HCT116 (cell line): ENCODE measurements at regions not wholly inside any gene's neighbourhood (a gene's known extent, or its start where the extent isn't known, plus 50 kb on each side); places are given as distances from the start of the nearest gene placed in this dataset.

Source experiments
- ATAC-seq: fragments of 200-7000 bp; cut with Tn5 transposase; 2 replicates; pipeline ENCODE4 v1.9.1; 2020; ENCODE audit warnings: mild to moderate bottlenecking, moderate library complexity
- BruUV-seq: library from RNA; stranded (reverse); fragments of 400-500 nt; replicated peaks from 2 replicates; lab custom pipeline; 2021; lab: Mats Ljungman, UMichigan
- CTCF ChIA-PET: fragments of 300-600 bp; sonication (Branson Sonifier 250); formaldehyde crosslinking; loops from one replicate; lab custom pipeline; 2021; ENCODE audit warnings: antibody characterized with exemption; lab: Charles Lee
- POLR2A ChIA-PET: fragments of 300-600, 350-600 bp; sonication (Branson Sonifier 250); formaldehyde crosslinking; loops from one replicate; lab custom pipeline; 2021; ENCODE audit warnings: antibody characterized with exemption; lab: Charles Lee
- RAD21 ChIA-PET, 2 experiments: fragments of 300-600 bp; sonication (Branson Sonifier 250); formaldehyde crosslinking; loops; one replicate each; lab custom pipeline; 2023; ENCODE audit warnings: low total read pairs in 2 of 2; ENCODE audit not compliant: uncharacterized antibody in 2 of 2, unreplicated experiment in 2 of 2, low non-redundant PET in 1 of 2; lab: Charles Lee
- DNase-seq: peaks from one replicate; pipeline ENCODE4 v3.0.0-alpha.2; 2010; ENCODE audit warnings: low read depth, low spot score
- H2AFZ ChIP-seq: fragments of 200-600 bp; shearing (Covaris generic), sonication (generic); 2 replicates; pipeline ENCODE4 v1.6.1; 2017; ENCODE audit warnings: low read depth, mixed run types, mixed read lengths, antibody characterized with exemption, low read length; ENCODE audit not compliant: poor library complexity, severe bottlenecking
- H3K27ac ChIP-seq: 2 replicates; pipeline ENCODE4 v1.5.1; 2012; ENCODE audit warnings: low read depth, low read length
- H3K27me3 ChIP-seq: fragments of 200-600 bp; sonication (generic); 2 replicates; pipeline ENCODE4 v1.6.1; 2016; ENCODE audit warnings: mixed run types, low read length, mixed read lengths; ENCODE audit not compliant: insufficient read depth
- H3K36me3 ChIP-seq, 2 experiments: fragments of 200-500 bp in 1 of 2; fragments of 200-600 bp in 1 of 2; sonication (Bioruptor generic) in 1 of 2; sonication (generic) in 1 of 2; 2 replicates each; pipeline versions ENCODE4 v1.5.1 to v1.6.1; 2014 to 2016; ENCODE audit warnings: low read length in 2 of 2, inconsistent platforms in 1 of 2, mixed read lengths in 1 of 2, mixed run types in 1 of 2; ENCODE audit not compliant: insufficient read depth in 2 of 2, control insufficient read depth in 1 of 2
- H3K4me1 ChIP-seq, 2 experiments: fragments of 200-600 bp in 1 of 2; sonication (generic) in 1 of 2; 2 replicates each; pipeline versions ENCODE4 v1.5.1 to v1.6.1; 2012 to 2017; ENCODE audit warnings: low read length in 2 of 2, inconsistent platforms in 1 of 2, mild to moderate bottlenecking in 1 of 2, mixed read lengths in 1 of 2, mixed run types in 1 of 2, moderate library complexity in 1 of 2; ENCODE audit not compliant: insufficient read depth in 2 of 2, control insufficient read depth in 1 of 2
- H3K4me2 ChIP-seq: fragments of 200-600 bp; sonication (generic); 2 replicates; pipeline ENCODE4 v1.6.1; 2017; ENCODE audit warnings: mixed run types, low read length, mixed read lengths
- H3K4me3 ChIP-seq, 2 experiments: fragments of 200-600 bp in 1 of 2; sonication (generic) in 1 of 2; replicated peaks in 1 of 2; 2 replicates each; pipeline ENCODE4 v1.5.1; 2011 to 2016; ENCODE audit warnings: low read length in 2 of 2, control low read depth in 1 of 2, low read depth in 1 of 2, mild to moderate bottlenecking in 1 of 2, mixed read lengths in 1 of 2, mixed run types in 1 of 2
- H3K79me2 ChIP-seq: fragments of 200-600 bp; sonication (generic); 2 replicates; pipeline ENCODE4 v1.6.1; 2017; ENCODE audit warnings: mild to moderate bottlenecking, mixed run types, low read length, moderate library complexity, mixed read lengths; ENCODE audit not compliant: insufficient read depth
- H3K9ac ChIP-seq: fragments of 200-600 bp; sonication (generic); 2 replicates; pipeline ENCODE4 v1.6.1; 2016; ENCODE audit warnings: low read length, mixed read lengths
- H3K9me2 ChIP-seq: fragments of 200-600 bp; sonication (generic), shearing (Covaris generic); 2 replicates; pipeline ENCODE4 v1.6.1; 2017; ENCODE audit warnings: mixed run types, mild to moderate bottlenecking, moderate library complexity; ENCODE audit not compliant: insufficient read depth
- H3K9me3 ChIP-seq, 2 experiments: fragments of 200-500 bp in 1 of 2; fragments of 200-600 bp in 1 of 2; sonication (Bioruptor generic) in 1 of 2; sonication (generic) in 1 of 2; 2 replicates each; pipeline ENCODE4 v1.6.1; 2014 to 2017; ENCODE audit warnings: low read length in 2 of 2, mixed read lengths in 2 of 2, inconsistent platforms in 1 of 2, low read depth in 1 of 2, mild to moderate bottlenecking in 1 of 2, mixed run types in 1 of 2, moderate library complexity in 1 of 2; ENCODE audit not compliant: control insufficient read depth in 1 of 2, insufficient read depth in 1 of 2
- H4K20me1 ChIP-seq: fragments of 200-600 bp; sonication (generic), shearing (Covaris generic); 2 replicates; pipeline ENCODE4 v1.6.1; 2017; ENCODE audit warnings: mixed run types, mild to moderate bottlenecking, moderate library complexity; ENCODE audit not compliant: insufficient read depth
- CBX3 ChIP-seq: IDR thresholded peaks from 2 replicates; pipeline ENCODE4 v1.6.1; 2012; ENCODE audit warnings: low read depth
- EGR1 ChIP-seq: IDR thresholded peaks from 2 replicates; pipeline ENCODE4 v1.6.1; 2012; ENCODE audit warnings: low read depth
- EZH2phosphoT487 ChIP-seq: fragments of 200-600 bp; IDR thresholded peaks from 2 replicates; pipeline ENCODE4 v1.6.1; 2018; ENCODE audit warnings: antibody characterized with exemption, borderline replicate concordance
- FOSL1 ChIP-seq: IDR thresholded peaks from 2 replicates; pipeline ENCODE4 v1.6.1; 2012; ENCODE audit warnings: low read depth
- MAX ChIP-seq: IDR thresholded peaks from 2 replicates; pipeline ENCODE4 v1.6.1; 2012
- POLR2A ChIP-seq: IDR thresholded peaks from 2 replicates; pipeline ENCODE4 v1.7.0; 2011; ENCODE audit warnings: borderline replicate concordance; ENCODE audit not compliant: insufficient read depth, insufficient read length; ENCODE audit errors: extremely low read depth
- POLR2AphosphoS5 ChIP-seq: IDR thresholded peaks from 2 replicates; pipeline ENCODE4 v1.6.1; 2011; ENCODE audit warnings: mild to moderate bottlenecking, low read depth, low read length, moderate library complexity
- RAD21 ChIP-seq: IDR thresholded peaks from 2 replicates; pipeline ENCODE4 v1.6.1; 2012; ENCODE audit warnings: low read depth, mild to moderate bottlenecking
- REST ChIP-seq: IDR thresholded peaks from 2 replicates; pipeline ENCODE4 v1.6.1; 2012; ENCODE audit warnings: low read depth
- SIN3A ChIP-seq: IDR thresholded peaks from 2 replicates; pipeline ENCODE4 v1.6.1; 2012; ENCODE audit warnings: low read depth
- SP1 ChIP-seq: IDR thresholded peaks from 2 replicates; pipeline ENCODE4 v1.6.1; 2012; ENCODE audit warnings: low read depth
- SRF ChIP-seq: IDR thresholded peaks from 2 replicates; pipeline ENCODE4 v1.6.1; 2012; ENCODE audit warnings: low read depth
- TCF7L2 ChIP-seq: IDR thresholded peaks from 2 replicates; pipeline ENCODE4 v1.7.0; 2011; ENCODE audit warnings: borderline replicate concordance, inconsistent platforms; ENCODE audit not compliant: insufficient read depth, insufficient read length; ENCODE audit errors: extremely low read depth
- YY1 ChIP-seq: IDR thresholded peaks from 2 replicates; pipeline ENCODE4 v1.6.1; 2011; ENCODE audit warnings: low read length, low read depth, moderate library complexity, mild to moderate bottlenecking; ENCODE audit not compliant: insufficient replicate concordance; ENCODE audit errors: extremely low read depth
- ZBTB33 ChIP-seq: IDR thresholded peaks from 2 replicates; pipeline ENCODE4 v1.6.1; 2011; ENCODE audit warnings: mild to moderate bottlenecking, low read length, moderate library complexity; ENCODE audit not compliant: insufficient replicate concordance; ENCODE audit errors: extremely low read depth
- ZFX ChIP-seq: fragments of 450-650 bp; IDR thresholded peaks from 2 replicates; pipeline ENCODE4 v1.6.1; 2017
- ZNF274 ChIP-seq: fragments of 200-500 bp; sonication (Bioruptor generic); IDR thresholded peaks from 2 replicates; pipeline ENCODE4 v1.6.1; 2014; ENCODE audit warnings: mild to moderate bottlenecking, low read depth, low read length, inconsistent platforms
- intact Hi-C: fragments of 100-400 bp; cut with micrococcal nuclease; formaldehyde crosslinking; loops from 2 replicates; pipeline ENCODE4 v1.10.0; 2022
- TF ChIP-seq, protein P1 (sequence below): IDR thresholded peaks from 2 replicates; pipeline ENCODE4 v1.6.1; 2012
- TF ChIP-seq, protein P2 (sequence below), 3 experiments: fragments of 200-600 bp in 1 of 3; sonication (generic) in 1 of 3; IDR thresholded peaks in 2 of 3; conservative IDR thresholded peaks in 1 of 3; 2 replicates each; pipeline ENCODE4 v1.5.1; 2012 to 2017; ENCODE audit warnings: low read depth in 2 of 3, low read length in 2 of 3, antibody characterized with exemption in 1 of 3, borderline replicate concordance in 1 of 3, control low read depth in 1 of 3, mild to moderate bottlenecking in 1 of 3, mixed read lengths in 1 of 3, mixed run types in 1 of 3, moderate library complexity in 1 of 3; ENCODE audit not compliant: insufficient read depth in 1 of 3

DNA sequence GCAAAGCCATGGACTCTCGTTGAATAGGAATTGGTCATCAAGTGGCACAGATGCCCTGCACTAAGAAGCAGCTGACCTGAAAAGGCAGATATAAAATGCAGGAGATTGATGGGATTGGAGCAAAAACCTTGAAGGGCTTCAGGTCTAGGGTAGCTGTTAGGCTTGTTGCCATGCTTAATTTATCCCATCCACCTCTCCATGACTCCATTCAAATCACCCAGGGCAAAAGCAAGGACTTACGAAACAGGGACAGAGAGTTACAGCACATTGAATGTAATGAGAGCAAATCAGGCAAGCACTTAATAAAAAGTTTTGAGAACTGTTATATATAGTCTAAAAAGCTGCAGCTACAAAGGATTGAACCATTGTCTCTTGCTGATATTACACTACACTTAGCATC, 298.2 kb upstream of the ESRRG start:
- H3K27ac ChIP-seq: no peak overlapping the region
- H4K20me1 ChIP-seq: no peaks in the 10 kb centered on the region
- no peak overlapping the region for H3K4me2 ChIP-seq
- no peaks in the 10 kb centered on the region for H3K36me3 ChIP-seq
- H3K4me1 ChIP-seq: no peaks in the 10 kb centered on the region
- no peak for TF ChIP-seq TCF7L2
- TF ChIP-seq RAD21: no peak
- TF ChIP-seq FOSL1: no peak
- no peak for TF ChIP-seq SRF
- TF ChIP-seq POLR2A: no peak
- no peak for TF ChIP-seq YY1
- TF ChIP-seq ZFX: no peak
- TF ChIP-seq, protein P1, sequence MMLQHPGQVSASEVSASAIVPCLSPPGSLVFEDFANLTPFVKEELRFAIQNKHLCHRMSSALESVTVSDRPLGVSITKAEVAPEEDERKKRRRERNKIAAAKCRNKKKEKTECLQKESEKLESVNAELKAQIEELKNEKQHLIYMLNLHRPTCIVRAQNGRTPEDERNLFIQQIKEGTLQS: no peak
- TF ChIP-seq POLR2AphosphoS5: no peak
- no peak for TF ChIP-seq SIN3A
- TF ChIP-seq ZBTB33: no peak
- no peak for TF ChIP-seq ZNF274
- TF ChIP-seq CBX3: no peak
- no peak for TF ChIP-seq EZH2phosphoT487
- TF ChIP-seq, protein P2, sequence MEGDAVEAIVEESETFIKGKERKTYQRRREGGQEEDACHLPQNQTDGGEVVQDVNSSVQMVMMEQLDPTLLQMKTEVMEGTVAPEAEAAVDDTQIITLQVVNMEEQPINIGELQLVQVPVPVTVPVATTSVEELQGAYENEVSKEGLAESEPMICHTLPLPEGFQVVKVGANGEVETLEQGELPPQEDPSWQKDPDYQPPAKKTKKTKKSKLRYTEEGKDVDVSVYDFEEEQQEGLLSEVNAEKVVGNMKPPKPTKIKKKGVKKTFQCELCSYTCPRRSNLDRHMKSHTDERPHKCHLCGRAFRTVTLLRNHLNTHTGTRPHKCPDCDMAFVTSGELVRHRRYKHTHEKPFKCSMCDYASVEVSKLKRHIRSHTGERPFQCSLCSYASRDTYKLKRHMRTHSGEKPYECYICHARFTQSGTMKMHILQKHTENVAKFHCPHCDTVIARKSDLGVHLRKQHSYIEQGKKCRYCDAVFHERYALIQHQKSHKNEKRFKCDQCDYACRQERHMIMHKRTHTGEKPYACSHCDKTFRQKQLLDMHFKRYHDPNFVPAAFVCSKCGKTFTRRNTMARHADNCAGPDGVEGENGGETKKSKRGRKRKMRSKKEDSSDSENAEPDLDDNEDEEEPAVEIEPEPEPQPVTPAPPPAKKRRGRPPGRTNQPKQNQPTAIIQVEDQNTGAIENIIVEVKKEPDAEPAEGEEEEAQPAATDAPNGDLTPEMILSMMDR (IDR thresholded peaks at IDR 0.05 in 2 of 3, conservative IDR thresholded peaks at IDR 0.05 in 1 of 3; ENCODE audit: borderline replicate concordance in 1 of 3, insufficient read depth in 1 of 3, low read depth in 2 of 3, low read length in 2 of 3): no peak
- TF ChIP-seq SP1: no peak
- no peak for TF ChIP-seq EGR1
- no peak for TF ChIP-seq MAX
- TF ChIP-seq REST: no peak
- TF ChIP-seq, all 23 proteins: peak for 0
- Histone ChIP-seq H3K9me3 (no peaks in the 10 kb centered on the region), H3K9ac (no peak overlapping the region), H3K9me2 (no peaks in the 10 kb centered on the region), H3K27me3 (no peaks in the 10 kb centered on the region), H3K4me3 (no peak overlapping the region), H3K79me2 (no peaks in the 10 kb centered on the region), H2AFZ (no peak overlapping the region)
- ChIA-PET POLR2A (interaction anchor here (0.6 kb wide), 1 partner anchor 209 kb away, joined by 3 read pairs; no protein-coding TSS in a partner anchor), CTCF (no interaction called here), RAD21 (no interaction called here)
- ATAC-seq (no peak), DNase-seq (no peak)
- intact Hi-C loops: no loop called here
- no TSS peak for BruUV-seq
